ENCODE measurements at regions not wholly inside any gene's neighbourhood (a gene's known extent, or its start where the extent isn't known, plus 50 kb on each side); places are given as distances from the start of the nearest gene placed in this dataset.

DNA sequence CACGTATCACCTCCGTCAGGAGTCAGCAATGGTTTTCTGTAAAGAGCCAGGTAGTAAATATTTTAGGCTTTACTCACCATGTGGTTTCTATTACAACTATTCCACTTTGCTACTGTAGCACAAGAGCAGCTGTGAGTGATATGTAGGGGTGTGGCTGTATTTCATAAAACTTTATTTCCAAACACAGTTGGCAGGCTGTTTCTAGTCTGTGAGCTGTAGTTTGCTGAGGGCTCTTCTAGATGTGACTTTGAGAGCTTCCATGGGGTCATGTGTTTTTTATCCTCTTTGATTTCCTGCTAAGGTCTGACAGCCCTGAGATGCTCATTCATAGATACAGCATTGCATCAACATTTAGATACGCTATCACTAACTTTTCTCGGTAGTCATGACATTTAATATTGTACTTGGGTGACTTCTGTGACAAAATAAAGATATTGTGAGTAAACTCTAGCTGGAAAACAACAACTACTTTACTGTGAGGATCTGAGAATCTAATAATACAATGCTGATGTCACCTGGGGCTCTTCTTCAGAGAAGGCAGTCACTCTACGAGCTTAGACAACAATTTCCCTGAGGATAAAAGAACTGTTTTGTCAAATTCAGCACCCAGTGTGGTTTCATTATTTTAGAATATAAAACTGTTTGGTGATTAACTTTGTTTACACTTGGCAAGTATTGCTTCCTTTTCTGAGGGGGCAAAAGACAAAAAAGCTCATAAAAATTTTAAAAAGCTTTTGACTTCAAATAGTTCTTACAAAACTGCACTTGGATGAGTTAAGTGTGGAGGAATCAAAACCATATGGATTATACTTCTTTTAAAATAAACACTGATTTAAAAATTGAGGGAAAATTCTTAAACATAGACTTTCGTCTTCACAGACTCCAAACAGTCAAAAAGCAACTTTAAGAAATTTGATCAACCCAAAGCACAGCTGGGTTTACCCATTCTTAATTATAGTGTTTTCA, 231.2 kb upstream of the DCN start:
- no peak for ATAC-seq (ENCODE audit: low read depth in 2 of 2)
- no peaks in the 10 kb centered on the region for H3K36me3 Mint-ChIP-seq
- H3K27ac Mint-ChIP-seq = no peak overlapping the region

DNA sequence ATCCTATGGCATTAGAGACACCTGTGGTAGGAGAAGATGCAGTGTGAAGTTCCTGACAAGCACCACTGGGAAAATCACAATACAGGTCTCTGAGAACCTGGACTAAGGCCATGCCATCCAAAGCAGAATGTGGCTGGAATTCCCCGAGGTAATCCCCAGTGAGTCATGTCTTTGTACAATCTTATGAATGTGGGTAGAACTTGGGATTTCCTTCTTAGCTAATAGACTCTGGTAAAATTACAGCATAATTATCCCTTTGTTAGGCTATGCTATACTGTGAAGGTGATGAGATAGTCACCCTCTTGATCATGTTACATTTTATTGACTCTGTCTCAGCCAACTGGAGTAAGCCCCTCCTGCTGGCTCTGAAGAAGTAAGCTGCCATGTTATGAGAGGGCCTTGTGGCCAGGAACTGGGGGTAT, 224.3 kb upstream of the DCN start:
- Histone ChIP-seq H3K4me3 (ENCODE audit: low read depth, low read length) (no peak overlapping the region), H3K4me1 (ENCODE audit: control insufficient read depth, insufficient read depth, low read length, poor library complexity, severe bottlenecking) (no peaks in the 10 kb centered on the region), H3K9me3 (ENCODE audit: control insufficient read depth in 2 of 2, low read length in 2 of 2) (no peaks in the 10 kb centered on the region), H3K27me3 (ENCODE audit: control insufficient read depth, insufficient read depth, low read length) (no peaks in the 10 kb centered on the region), H3K36me3 (ENCODE audit: control insufficient read depth, insufficient read depth, low read length) (no peaks in the 10 kb centered on the region), H3K27ac (ENCODE audit: insufficient read depth, low read length, poor library complexity, severe bottlenecking) (no peak overlapping the region)
- no peak overlapping the region for H3K27ac Mint-ChIP-seq
- no peaks in the 10 kb centered on the region for H3K4me1 Mint-ChIP-seq
- no peak overlapping the region for H3K4me3 Mint-ChIP-seq
- H3K27me3 Mint-ChIP-seq = peaks cover 8% of the 10 kb centered on the region
- ATAC-seq (ENCODE audit: low read depth in 2 of 2) = no peak
- H3K9me3 Mint-ChIP-seq = peaks cover 0 to 2% (median 0%) of the 10 kb centered on the region in 7 donors
- no peak for DNase-seq
- no peaks in the 10 kb centered on the region for H3K36me3 Mint-ChIP-seq

More for the DNA sequence above, 231.2 kb upstream of the DCN start:
- Histone ChIP-seq H3K36me3 (ENCODE audit: control insufficient read depth, insufficient read depth, low read length) (no peaks in the 10 kb centered on the region), H3K4me3 (ENCODE audit: low read depth, low read length) (no peak overlapping the region), H3K4me1 (ENCODE audit: control insufficient read depth, insufficient read depth, low read length, poor library complexity, severe bottlenecking) (no peaks in the 10 kb centered on the region), H3K9me3 (ENCODE audit: control insufficient read depth in 2 of 2, low read length in 2 of 2) (no peaks in the 10 kb centered on the region), H3K27me3 (ENCODE audit: control insufficient read depth, insufficient read depth, low read length) (no peaks in the 10 kb centered on the region), H3K27ac (ENCODE audit: insufficient read depth, low read length, poor library complexity, severe bottlenecking) (no peak overlapping the region)
- Mint-ChIP-seq H3K27me3 (peaks cover 4% of the 10 kb centered on the region), H3K9me3 (no peaks in the 10 kb centered on the region), H3K4me1 (no peaks in the 10 kb centered on the region), H3K4me3 (no peak overlapping the region)
- DNase-seq = no peak

DNA sequence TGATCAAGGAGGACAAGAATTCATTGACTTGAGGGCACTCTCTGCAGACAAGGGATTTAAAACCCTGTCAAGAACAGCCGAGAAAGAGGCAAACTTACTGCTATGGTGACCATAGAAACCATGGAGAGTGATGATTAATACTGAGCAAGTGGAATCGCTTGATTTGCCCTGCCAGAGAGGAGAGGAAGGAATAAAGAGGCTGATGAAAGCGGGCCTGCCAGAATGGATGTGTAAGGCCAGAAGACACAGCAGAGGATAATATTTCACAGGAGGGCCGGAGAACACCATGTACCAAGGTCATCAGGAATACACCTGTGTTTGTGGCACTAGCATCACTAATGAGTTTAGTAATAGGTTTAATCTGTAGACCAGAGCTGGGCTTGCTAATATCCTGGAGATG, 221.8 kb upstream of the DCN start:
- Histone ChIP-seq H3K4me3 (ENCODE audit: low read depth, low read length) (no peak overlapping the region), H3K9me3 (ENCODE audit: control insufficient read depth in 2 of 2, low read length in 2 of 2) (no peaks in the 10 kb centered on the region), H3K27me3 (ENCODE audit: control insufficient read depth, insufficient read depth, low read length) (peaks cover 2% of the 10 kb centered on the region), H3K27ac (ENCODE audit: insufficient read depth, low read length, poor library complexity, severe bottlenecking) (no peak overlapping the region), H3K4me1 (ENCODE audit: control insufficient read depth, insufficient read depth, low read length, poor library complexity, severe bottlenecking) (no peaks in the 10 kb centered on the region), H3K36me3 (ENCODE audit: control insufficient read depth, insufficient read depth, low read length) (no peaks in the 10 kb centered on the region)
- Mint-ChIP-seq H3K9me3 (peaks cover 0 to 2% (median 0%) of the 10 kb centered on the region in 7 donors), H3K36me3 (no peaks in the 10 kb centered on the region), H3K27me3 (peaks cover 15% of the 10 kb centered on the region), H3K27ac (no peak overlapping the region), H3K4me3 (no peak overlapping the region), H3K4me1 (no peaks in the 10 kb centered on the region)
- DNase-seq (no peak), ATAC-seq (ENCODE audit: low read depth in 2 of 2) (no peak)

DNA sequence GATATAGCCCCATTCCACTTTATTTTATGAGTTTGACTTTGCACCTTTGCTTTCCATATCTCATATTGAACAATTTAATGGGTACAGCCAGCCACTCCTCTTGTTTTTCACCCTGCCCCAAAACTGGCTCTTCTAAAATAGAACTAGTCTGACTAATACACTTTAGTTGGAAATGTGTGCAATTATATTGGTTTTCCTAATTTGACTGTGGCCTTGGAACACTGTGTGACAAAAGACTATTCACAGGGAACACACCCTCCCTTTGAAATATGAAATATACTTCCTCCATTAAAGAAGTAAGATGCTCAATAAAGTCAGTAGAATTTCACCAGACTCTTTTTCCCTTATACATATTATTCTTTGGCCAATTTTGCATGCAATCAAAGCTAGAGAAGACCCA, 218.6 kb upstream of the DCN start:
- Mint-ChIP-seq H3K27ac (no peak overlapping the region), H3K4me1 (no peaks in the 10 kb centered on the region), H3K36me3 (no peaks in the 10 kb centered on the region), H3K4me3 (no peak overlapping the region), H3K9me3 (peaks cover 0 to under 1% (median 0%) of the 10 kb centered on the region in 7 donors), H3K27me3 (peaks cover 15% of the 10 kb centered on the region)
- Histone ChIP-seq H3K27ac (ENCODE audit: insufficient read depth, low read length, poor library complexity, severe bottlenecking) (no peak overlapping the region), H3K9me3 (ENCODE audit: control insufficient read depth in 2 of 2, low read length in 2 of 2) (no peaks in the 10 kb centered on the region), H3K27me3 (ENCODE audit: control insufficient read depth, insufficient read depth, low read length) (peaks cover 2% of the 10 kb centered on the region), H3K4me3 (ENCODE audit: low read depth, low read length) (no peak overlapping the region), H3K4me1 (ENCODE audit: control insufficient read depth, insufficient read depth, low read length, poor library complexity, severe bottlenecking) (no peaks in the 10 kb centered on the region), H3K36me3 (ENCODE audit: control insufficient read depth, insufficient read depth, low read length) (no peaks in the 10 kb centered on the region)
- ATAC-seq (ENCODE audit: low read depth in 2 of 2) = no peak
- DNase-seq = no peak

DNA sequence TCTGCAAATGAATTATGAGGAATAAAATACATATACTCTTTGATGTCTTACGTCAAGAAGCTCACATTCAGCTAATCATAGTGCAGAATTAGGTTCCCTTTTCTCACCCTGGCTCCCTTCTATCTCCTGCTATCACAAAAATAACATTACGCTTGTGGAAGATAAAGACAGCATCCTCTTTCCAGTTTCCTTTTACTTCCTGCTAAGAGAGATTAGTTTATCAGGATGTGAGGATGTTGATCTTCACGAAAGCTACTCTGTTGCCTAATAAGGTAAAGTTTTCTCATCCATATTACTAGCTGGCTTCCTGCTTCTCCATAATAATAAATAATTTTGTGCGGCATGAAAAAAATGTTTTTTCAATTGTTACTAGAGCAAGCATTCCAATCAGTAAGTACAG, 217.7 kb upstream of the DCN start:
- H3K4me3 ChIP-seq (ENCODE audit: low read depth, low read length) = no peak overlapping the region
- H3K9me3 ChIP-seq (ENCODE audit: control insufficient read depth in 2 of 2, low read length in 2 of 2) = no peaks in the 10 kb centered on the region
- Mint-ChIP-seq H3K9me3 (peaks cover 0 to 2% (median 0%) of the 10 kb centered on the region in 7 donors), H3K4me3 (no peak overlapping the region), H3K27ac (no peak overlapping the region), H3K27me3 (peaks cover 15% of the 10 kb centered on the region), H3K36me3 (no peaks in the 10 kb centered on the region), H3K4me1 (no peaks in the 10 kb centered on the region)
- DNase-seq (no peak), ATAC-seq (ENCODE audit: low read depth in 2 of 2) (no peak)
- no peaks in the 10 kb centered on the region for H3K4me1 ChIP-seq (ENCODE audit: control insufficient read depth, insufficient read depth, low read length, poor library complexity, severe bottlenecking)
- peaks cover 2% of the 10 kb centered on the region for H3K27me3 ChIP-seq (ENCODE audit: control insufficient read depth, insufficient read depth, low read length)
- no peaks in the 10 kb centered on the region for H3K36me3 ChIP-seq (ENCODE audit: control insufficient read depth, insufficient read depth, low read length)
- H3K27ac ChIP-seq (ENCODE audit: insufficient read depth, low read length, poor library complexity, severe bottlenecking) = no peak overlapping the region

DNA sequence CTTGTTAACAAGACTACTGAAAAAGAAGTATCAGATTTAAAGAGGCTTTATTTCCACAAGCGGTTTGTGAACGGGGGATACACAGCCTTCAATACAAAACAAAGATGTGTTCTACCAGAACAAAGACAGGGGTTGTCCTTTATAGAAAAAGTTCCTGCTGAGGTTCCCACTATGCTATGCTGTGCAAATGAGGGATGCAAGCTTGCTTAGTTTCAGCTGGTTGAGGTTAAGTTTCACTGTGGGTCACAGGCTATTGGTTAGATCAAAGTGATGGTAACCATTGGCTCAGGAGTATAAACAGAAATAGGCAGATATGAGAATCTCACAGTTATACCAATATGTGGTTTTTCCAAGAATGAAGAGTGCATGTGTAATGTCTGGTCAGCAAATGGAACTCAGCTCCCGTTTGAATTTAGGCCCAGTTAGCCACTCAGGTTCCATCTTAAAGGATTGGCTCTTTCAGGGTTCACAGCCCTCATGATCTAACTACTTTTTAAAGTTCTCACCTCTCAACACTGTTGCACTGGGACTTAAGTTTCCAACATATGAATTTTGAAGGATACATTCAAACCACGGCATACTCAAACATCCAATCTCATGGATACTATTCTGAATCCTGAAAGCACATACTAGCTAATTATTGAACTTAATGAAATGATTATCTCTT, 215.4 kb upstream of the DCN start:
- Mint-ChIP-seq H3K27ac (no peak overlapping the region), H3K4me3 (no peak overlapping the region), H3K36me3 (no peaks in the 10 kb centered on the region), H3K27me3 (peaks cover 14% of the 10 kb centered on the region), H3K9me3 (peaks cover 0 to 4% (median 0%) of the 10 kb centered on the region in 7 donors), H3K4me1 (no peaks in the 10 kb centered on the region)
- H3K27me3 ChIP-seq (ENCODE audit: control insufficient read depth, insufficient read depth, low read length) = peaks cover 2% of the 10 kb centered on the region
- no peak overlapping the region for H3K4me3 ChIP-seq (ENCODE audit: low read depth, low read length)
- H3K9me3 ChIP-seq (ENCODE audit: control insufficient read depth in 2 of 2, low read length in 2 of 2) = no peaks in the 10 kb centered on the region
- DNase-seq (no peak), ATAC-seq (ENCODE audit: low read depth in 2 of 2) (no peak)
- H3K27ac ChIP-seq (ENCODE audit: insufficient read depth, low read length, poor library complexity, severe bottlenecking) = no peak overlapping the region
- no peaks in the 10 kb centered on the region for H3K36me3 ChIP-seq (ENCODE audit: control insufficient read depth, insufficient read depth, low read length)
- no peaks in the 10 kb centered on the region for H3K4me1 ChIP-seq (ENCODE audit: control insufficient read depth, insufficient read depth, low read length, poor library complexity, severe bottlenecking)

DNA sequence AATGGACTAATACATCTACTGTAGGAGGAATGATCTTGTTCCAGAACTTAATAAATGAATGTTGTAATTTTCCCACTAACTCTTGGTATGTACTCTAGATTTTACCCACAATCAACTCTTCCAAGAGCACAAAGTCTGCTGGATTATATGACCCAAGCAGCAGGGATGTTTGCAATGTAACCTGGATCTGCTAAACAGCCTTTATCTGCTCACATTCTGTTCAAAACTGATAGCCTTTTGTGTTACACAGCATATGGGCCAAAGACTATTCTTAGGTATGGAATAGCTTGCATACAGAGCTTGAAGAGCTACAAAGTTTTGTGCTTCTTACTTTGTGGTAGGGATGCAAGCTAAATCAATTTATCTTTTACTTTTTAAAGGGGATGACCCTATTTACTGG, 213.7 kb upstream of the DCN start:
- Mint-ChIP-seq H3K4me1 (no peaks in the 10 kb centered on the region), H3K9me3 (peaks cover 0 to 4% (median 0%) of the 10 kb centered on the region in 7 donors), H3K27ac (no peak overlapping the region), H3K27me3 (peaks cover 12% of the 10 kb centered on the region), H3K4me3 (no peak overlapping the region), H3K36me3 (no peaks in the 10 kb centered on the region)
- Histone ChIP-seq H3K36me3 (ENCODE audit: control insufficient read depth, insufficient read depth, low read length) (no peaks in the 10 kb centered on the region), H3K27ac (ENCODE audit: insufficient read depth, low read length, poor library complexity, severe bottlenecking) (no peak overlapping the region), H3K4me1 (ENCODE audit: control insufficient read depth, insufficient read depth, low read length, poor library complexity, severe bottlenecking) (no peaks in the 10 kb centered on the region), H3K4me3 (ENCODE audit: low read depth, low read length) (no peak overlapping the region), H3K27me3 (ENCODE audit: control insufficient read depth, insufficient read depth, low read length) (no peaks in the 10 kb centered on the region), H3K9me3 (ENCODE audit: control insufficient read depth in 2 of 2, low read length in 2 of 2) (no peaks in the 10 kb centered on the region)
- no peak for DNase-seq
- ATAC-seq (ENCODE audit: low read depth in 2 of 2) = no peak
